Dermis blood vessel endothelial cell (primary cell): ENCODE measurements at regions not wholly inside any gene's neighbourhood (a gene's known extent, or its start where the extent isn't known, plus 50 kb on each side); places are given as distances from the start of the nearest gene placed in this dataset.

ENCODE experiments used
- DNase-seq: peaks from one replicate; pipeline ENCODE4 v3.0.0; 2010

GRCh38 chr15:97410897-97411575 lies 549.5 kb upstream of the ARRDC4 start:
- DNase-seq = no peak

GRCh38 chr15:97420130-97420529 lies 540.4 kb upstream of the ARRDC4 start:
- no peak for DNase-seq

DNA sequence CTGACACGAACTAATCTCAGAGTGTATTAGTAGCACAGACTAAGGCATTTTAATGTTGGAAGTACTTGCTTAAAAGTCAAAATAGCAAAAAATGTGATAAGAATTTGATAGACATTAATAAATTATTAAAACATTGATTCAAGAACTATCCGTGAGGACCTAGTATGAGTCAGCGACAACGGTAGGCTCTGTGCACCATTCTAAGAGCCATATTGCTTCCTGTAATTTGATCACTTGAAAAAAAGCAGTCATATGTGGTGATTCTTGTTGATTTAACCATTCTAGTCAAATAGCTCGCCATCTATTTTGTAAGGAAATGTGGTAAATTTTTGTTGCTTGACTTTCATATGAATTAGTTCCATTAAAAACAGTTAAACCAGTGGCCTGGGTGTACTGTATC lies 534.9 kb upstream of the ARRDC4 start:
- no peak for DNase-seq

DNA sequence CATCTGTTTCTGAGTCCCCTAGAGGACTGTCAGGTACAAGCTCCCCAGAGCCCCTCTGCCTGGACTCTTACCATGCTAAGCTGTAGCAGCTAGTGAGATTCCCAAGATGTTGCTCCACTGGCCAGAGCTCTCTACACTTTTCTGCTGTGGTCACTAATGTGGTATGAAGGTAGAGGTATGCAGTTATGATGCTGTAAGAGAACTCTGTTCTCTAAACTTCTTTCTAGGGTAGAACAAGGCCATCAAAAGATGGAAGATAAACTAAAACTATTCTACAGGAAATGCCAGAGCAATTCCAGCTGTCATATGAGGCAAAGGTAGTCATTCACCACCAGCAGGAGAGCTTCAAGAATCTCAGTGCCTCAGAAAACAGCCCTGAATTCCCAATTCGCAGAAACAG lies 517.4 kb upstream of the ARRDC4 start:
- no peak for DNase-seq

GRCh38 chr15:97446138-97446537 lies 514.4 kb upstream of the ARRDC4 start:
- DNase-seq = no peak

DNA sequence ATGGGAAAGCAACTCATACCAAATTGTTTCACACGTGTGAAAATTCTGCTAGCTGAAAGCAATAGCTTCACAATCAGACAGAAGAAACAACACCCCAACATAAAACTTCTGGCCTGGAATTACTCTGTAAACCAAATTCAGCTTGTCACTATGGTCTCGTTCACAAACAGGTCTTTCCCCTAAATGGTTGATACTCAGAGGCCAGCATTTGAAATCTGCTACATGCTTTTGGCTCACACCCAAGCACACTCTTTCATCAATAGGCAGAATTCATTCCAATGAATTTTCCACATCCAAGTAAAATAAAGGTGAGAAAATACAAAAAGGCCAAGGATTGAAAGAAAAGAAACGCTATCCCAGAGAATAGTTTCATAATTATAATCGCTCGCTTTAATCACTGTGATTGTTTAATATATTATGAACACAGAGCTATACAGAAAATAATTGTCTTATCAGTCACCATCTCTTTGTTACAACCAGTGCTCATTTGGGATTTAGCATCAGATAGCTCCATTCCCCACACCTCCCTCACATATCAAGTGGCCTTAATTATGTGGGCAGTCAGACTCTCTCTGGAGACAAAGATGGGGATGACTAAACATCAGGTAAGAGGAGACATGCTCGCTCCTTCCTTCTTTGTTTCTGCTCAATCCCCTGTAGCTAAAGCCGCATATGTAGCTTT lies 503.8 kb upstream of the ARRDC4 start:
- no peak for DNase-seq

GRCh38 chr15:97457203-97457847 lies 503.2 kb upstream of the ARRDC4 start:
- no peak for DNase-seq

- DNase-seq = no peak
Observed at GRCh38 chr15:97459771-97460170, 500.7 kb upstream of the ARRDC4 start.

DNA sequence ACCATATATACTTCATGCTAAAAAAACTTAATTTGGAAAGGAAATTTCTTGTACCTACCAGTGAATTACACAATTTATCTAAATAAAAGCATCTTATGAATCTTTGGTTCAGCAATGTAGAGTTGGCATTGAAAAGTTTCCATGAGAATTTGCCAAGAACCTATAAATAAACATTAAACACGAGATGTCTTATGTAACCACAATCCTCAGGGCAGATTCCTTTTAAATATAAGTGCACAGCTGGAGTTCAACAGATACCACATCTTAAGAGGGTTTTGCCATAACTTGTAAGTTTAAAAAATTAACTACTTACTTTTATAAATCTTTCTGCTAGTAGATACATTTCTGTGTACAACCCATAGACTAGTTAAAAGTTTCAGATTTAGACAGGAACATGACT lies 499.3 kb upstream of the ARRDC4 start:
- no peak for DNase-seq

DNA sequence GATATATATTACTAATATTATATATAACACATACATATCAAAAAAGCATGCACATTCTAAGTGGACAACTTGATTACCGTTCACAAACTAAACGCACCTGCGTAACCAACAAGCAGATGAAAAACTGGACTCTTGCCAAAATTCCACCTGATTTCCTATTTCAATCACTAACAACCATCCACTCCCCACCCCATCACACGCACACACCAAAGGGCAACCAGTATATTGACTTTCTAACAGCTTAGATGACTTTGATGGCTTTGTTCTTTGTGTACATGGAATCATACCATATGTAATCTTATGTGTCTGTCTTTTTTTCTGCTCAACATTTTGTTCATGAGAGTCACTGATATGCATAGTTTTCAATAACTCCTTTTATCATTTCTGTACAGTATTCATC lies 496.8 kb upstream of the ARRDC4 start:
- DNase-seq = no peak

DNA sequence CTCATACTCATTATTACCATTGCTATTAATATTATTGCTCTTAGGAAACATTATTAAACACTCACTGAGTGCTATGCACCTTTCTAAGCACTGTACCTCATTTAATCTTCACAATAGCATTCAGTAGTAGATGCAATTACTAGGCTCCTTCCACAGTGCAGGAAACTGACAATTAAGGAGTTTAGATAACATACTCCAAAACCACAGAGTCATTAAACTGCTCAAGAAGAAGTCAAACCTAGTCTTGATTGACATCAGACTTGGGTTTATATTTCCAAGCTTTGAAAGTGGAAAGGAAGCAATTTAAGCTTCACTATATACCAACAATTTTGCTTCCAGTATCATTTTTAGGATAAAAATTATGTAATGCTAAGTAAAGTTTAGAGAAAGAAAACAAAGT lies 490.1 kb upstream of the ARRDC4 start:
- no peak for DNase-seq

DNA sequence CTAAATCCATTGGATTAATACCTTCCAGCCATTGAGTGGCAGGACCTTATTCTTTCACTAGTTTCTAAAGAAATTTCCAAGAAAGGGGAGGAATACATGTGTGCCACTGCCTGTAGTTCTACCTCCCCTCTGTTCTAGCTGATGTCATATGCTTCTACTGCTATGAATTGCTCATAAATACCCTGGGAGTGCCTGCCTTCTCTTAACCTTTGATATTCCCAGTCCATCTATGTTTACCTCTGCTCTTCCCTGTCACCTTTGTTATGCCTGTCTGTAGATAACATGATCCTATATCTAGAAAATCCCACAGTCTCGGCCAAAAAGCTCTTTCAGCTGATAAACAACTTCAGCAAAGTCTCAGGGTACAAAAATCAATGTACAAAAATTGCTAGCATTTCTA lies 486.9 kb upstream of the ARRDC4 start:
- no peak for DNase-seq

DNA sequence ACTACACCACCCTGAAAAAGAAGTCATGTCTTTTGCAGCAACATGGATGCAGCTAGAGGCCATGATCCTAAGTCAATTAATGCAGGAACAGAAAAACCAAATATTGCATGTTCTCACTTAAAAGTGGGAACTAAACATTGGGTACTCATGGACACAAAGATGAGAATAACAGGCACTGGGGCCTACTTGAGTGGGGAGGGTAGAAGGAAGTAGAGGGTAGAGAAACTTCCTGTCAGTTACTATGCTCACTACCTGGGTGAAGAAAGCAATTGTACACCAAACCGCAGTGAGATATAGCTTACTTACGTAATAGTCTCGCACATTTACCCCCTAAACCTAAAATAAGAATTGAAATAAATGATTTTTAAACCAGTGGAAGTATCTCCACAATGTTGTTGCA lies 480.5 kb upstream of the ARRDC4 start:
- DNase-seq = no peak

- DNase-seq = peak; percentile 13
Observed at GRCh38 chr15:97482521-97482920, 478.0 kb upstream of the ARRDC4 start.

DNA sequence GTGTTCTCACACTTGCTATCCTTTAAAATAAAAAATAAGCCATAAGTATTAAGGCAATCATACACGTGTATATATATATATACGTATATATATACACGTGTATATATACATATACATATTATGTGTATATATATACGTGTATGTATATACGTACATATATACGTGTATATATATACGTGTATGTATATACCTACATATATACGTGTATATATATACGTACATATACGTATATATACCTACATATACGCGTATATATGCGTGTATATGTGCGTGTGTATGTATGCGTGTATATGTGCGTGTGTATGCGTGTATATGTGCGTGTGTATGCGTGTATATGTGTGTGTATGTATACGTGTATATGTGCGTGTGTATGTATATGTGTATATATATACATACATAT lies 477.3 kb upstream of the ARRDC4 start:
- no peak for DNase-seq

GRCh38 chr15:97490429-97490828 lies 470.1 kb upstream of the ARRDC4 start:
- DNase-seq = no peak

- DNase-seq = peak; percentile 8
Observed at GRCh38 chr15:97501291-97501690, 459.2 kb upstream of the ARRDC4 start.

GRCh38 chr15:97502038-97502437 lies 458.5 kb upstream of the ARRDC4 start:
- peak; percentile 89 for DNase-seq

DNA sequence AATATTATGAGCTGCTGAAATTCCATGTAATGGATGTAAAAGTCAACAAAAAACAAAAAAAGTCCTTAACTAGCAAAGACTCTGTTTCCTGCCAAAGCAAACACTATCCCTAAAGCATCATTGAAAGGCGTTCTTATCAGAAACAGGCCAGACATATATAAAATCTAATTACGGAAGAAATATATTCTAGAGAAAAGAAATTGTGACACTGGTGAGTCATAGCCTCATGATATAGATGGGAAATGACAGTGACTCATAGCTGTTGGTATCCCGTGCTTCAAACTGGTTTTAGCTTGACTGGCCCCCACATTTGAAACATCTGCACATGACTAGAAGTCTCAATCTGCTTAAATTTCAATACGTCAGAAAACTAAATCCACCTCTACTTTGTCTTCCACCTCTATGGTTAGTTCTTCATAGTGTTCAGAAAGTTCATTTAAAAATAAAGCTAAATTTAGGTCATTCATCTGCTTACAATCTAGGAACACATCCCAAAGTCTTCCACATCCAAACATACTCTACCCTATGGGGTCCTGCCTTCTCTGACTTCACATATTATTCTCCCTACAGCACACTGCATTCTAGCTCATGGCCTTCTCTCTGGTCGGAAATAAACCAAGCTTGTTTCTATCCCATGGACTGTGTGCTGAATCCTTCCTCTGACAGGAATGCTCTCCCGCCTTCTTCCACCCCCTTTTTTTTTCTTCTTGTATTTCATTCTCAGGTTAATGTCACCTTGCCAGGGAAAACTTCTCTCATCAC lies 456.3 kb upstream of the ARRDC4 start:
- DNase-seq = peak; percentile 96

GRCh38 chr15:97517737-97518136 lies 442.8 kb upstream of the ARRDC4 start:
- DNase-seq = no peak

DNA sequence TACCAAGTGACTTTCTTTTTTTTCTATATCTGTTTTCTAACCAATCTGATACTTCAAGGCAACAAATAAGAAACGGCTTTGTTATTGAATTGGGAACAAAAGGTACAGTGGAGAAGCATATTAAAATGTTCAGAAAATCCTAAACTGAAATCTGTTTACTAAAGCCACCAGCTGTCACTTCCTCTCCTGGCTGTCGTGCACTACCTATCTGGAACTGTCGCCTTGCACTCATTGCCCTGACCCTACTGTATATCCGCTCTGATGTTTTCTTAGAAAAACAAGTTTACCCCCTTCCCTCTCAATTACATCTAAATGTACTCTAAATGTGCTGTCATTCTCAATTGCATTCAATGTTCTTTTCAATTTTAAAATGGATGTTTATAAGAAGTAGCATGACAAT lies 439.8 kb upstream of the ARRDC4 start:
- DNase-seq = no peak

GRCh38 chr15:97521381-97522285 lies 438.9 kb upstream of the ARRDC4 start:
- peak; percentile 18 for DNase-seq
